Activated CD8-positive, alpha-beta T cell treated with anti-CD3 and anti-CD28 coated beads, Interleukin-2, amount 10 ng/mL, durations not matched to agents 7 days and 5 days (primary cell): ENCODE measurements at regions not wholly inside any gene's neighbourhood (a gene's known extent, or its start where the extent isn't known, plus 50 kb on each side); places are given as distances from the start of the nearest gene placed in this dataset.
"Not testable (repeated sequence)": the region's sequence is repeated elsewhere in the genome, so short reads cannot be mapped to it uniquely, and the experiment has no call there.

Experiments used
- ATAC-seq: fragments of 150-1000 bp; cut with Tn5 transposase; one replicate; pipeline ENCODE4 v1.10.0; 2021; ENCODE audit warnings: moderate library complexity
- CTCF ChIA-PET: fragments of 350-600 bp; sonication (Branson Sonifier 250); formaldehyde crosslinking; loops from one replicate; lab custom pipeline; 2021; ENCODE audit warnings: antibody characterized with exemption; lab: Charles Lee
- POLR2A ChIA-PET: fragments of 350-600 bp; sonication (Branson Sonifier 250); formaldehyde crosslinking; loops from one replicate; lab custom pipeline; 2021; ENCODE audit warnings: antibody characterized with exemption; lab: Charles Lee
- DNase-seq: peaks from one replicate; pipeline ENCODE4 v3.0.0-alpha.2; 2020
- H3K27ac Mint-ChIP-seq: one replicate; pipeline ENCODE4 v1.8.0; 2021; ENCODE audit warnings: mild to moderate bottlenecking, mixed read lengths
- H3K27me3 Mint-ChIP-seq: one replicate; pipeline ENCODE4 v1.8.0; 2021; ENCODE audit warnings: low read depth, mixed read lengths
- H3K36me3 Mint-ChIP-seq: one replicate; pipeline ENCODE4 v1.8.0; 2021; ENCODE audit warnings: low read depth, mixed read lengths
- H3K4me1 Mint-ChIP-seq: one replicate; pipeline ENCODE4 v1.8.0; 2021; ENCODE audit warnings: low read depth, mixed read lengths
- H3K4me3 Mint-ChIP-seq: one replicate; pipeline ENCODE4 v1.8.0; 2021; ENCODE audit warnings: mild to moderate bottlenecking, mixed read lengths
- H3K9me3 Mint-ChIP-seq: one replicate; pipeline ENCODE4 v1.8.0; 2022; ENCODE audit warnings: mixed read lengths; ENCODE audit not compliant: insufficient read depth

DNA sequence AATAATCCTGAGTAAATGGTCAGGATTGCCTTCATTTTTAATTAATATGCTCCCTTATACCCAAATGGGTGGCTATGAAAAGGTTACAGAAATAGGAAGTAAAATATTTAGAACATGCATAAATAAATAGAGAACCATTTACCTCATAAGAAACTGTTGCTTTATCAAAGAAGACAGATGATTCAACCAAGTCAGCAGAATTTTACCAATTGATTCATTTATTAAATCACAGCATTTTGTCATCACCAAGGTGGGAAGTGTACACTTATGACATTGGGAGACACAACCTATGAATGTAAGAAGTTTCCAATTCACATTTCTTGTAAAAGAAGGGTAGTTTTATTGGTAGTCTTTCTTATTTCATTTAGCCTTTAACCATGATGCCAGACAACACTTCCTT lies 870.3 kb upstream of the CHORDC1 start:
- no peak for DNase-seq
- no peak overlapping the region for H3K27ac Mint-ChIP-seq
- POLR2A ChIA-PET = no interaction called here
- H3K4me1 Mint-ChIP-seq = no peaks in the 10 kb centered on the region
- H3K36me3 Mint-ChIP-seq = no peaks in the 10 kb centered on the region
- H3K9me3 Mint-ChIP-seq = no peaks in the 10 kb centered on the region
- no peaks in the 10 kb centered on the region for H3K27me3 Mint-ChIP-seq
- no peak for ATAC-seq
- no peak overlapping the region for H3K4me3 Mint-ChIP-seq
- CTCF ChIA-PET = no interaction called here

DNA sequence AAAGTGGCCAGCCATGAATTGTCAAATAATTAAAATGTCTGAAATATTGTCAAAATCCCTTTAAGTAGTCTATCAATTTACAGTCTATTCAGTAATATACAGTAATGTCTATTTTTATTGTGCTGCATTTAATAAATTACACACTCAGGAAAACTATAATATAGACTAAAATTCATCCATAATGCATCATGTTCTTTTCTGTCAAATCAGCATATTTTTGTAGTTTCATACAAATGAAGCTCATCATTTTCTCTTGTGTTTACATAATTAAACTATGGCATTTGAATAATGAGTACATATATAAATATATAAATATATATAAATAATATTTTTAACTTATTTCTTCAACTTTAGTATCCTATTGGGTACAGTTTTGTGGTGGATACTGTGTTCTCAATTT lies 868.7 kb upstream of the CHORDC1 start:
- no peak overlapping the region for H3K4me3 Mint-ChIP-seq
- CTCF ChIA-PET = no interaction called here

DNA sequence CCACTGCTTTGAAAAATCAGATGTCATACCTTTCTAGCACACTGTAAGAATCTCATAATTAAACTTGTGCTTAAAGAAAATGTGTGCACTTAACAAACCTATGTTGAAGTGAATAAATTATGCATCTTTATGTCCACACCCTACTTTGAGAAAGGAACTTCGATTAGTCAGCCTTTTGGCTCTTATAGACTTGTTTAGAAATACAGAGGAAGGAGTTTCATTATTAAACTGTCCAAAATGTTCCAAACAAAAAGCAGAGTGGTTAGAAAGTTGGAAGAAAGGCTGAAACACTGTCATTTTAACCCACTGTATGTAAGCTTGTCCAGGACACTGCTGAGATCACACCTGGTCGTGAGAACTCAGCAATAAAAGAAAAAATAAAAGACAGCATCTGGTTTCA lies 863.2 kb upstream of the CHORDC1 start:
- no peak overlapping the region for H3K4me3 Mint-ChIP-seq
- ATAC-seq (no peak), DNase-seq (no peak)
- ChIA-PET CTCF (no interaction called here), POLR2A (no interaction called here)
- no peak overlapping the region for H3K27ac Mint-ChIP-seq
- H3K36me3 Mint-ChIP-seq = no peaks in the 10 kb centered on the region
- H3K4me1 Mint-ChIP-seq = no peaks in the 10 kb centered on the region
- H3K27me3 Mint-ChIP-seq = no peaks in the 10 kb centered on the region
- peaks cover 3% of the 10 kb centered on the region for H3K9me3 Mint-ChIP-seq

More for the DNA sequence above, 868.7 kb upstream of the CHORDC1 start:
- ATAC-seq (no peak), DNase-seq (no peak)
- POLR2A ChIA-PET = no interaction called here
- no peaks in the 10 kb centered on the region for H3K36me3 Mint-ChIP-seq
- no peaks in the 10 kb centered on the region for H3K4me1 Mint-ChIP-seq
- H3K9me3 Mint-ChIP-seq = no peaks in the 10 kb centered on the region
- no peaks in the 10 kb centered on the region for H3K27me3 Mint-ChIP-seq
- H3K27ac Mint-ChIP-seq = no peak overlapping the region

DNA sequence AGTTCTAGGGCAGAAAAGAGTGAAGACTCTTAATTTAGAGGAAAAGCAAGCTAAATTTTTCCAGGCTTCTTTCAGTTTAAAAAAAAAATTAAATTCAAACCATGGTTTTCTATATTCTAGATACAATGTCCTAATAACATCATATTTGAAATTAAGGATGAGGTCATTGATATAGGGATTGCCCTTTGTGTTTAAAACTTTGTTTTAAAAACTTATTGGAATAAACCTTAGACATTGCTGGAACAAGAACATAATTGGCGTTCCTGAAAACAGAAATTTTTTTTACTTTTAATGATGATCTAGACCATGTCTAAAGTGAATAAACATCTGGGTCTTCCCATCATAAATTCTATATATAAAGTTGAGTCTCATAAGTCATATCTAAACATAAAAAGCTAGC lies 859.4 kb upstream of the CHORDC1 start:
- ChIA-PET CTCF (no interaction called here), POLR2A (no interaction called here)
- H3K4me1 Mint-ChIP-seq = no peaks in the 10 kb centered on the region
- peaks cover 11% of the 10 kb centered on the region for H3K9me3 Mint-ChIP-seq
- H3K27me3 Mint-ChIP-seq = no peaks in the 10 kb centered on the region
- no peak overlapping the region for H3K4me3 Mint-ChIP-seq
- ATAC-seq (no peak), DNase-seq (no peak)
- H3K36me3 Mint-ChIP-seq = no peaks in the 10 kb centered on the region
- H3K27ac Mint-ChIP-seq = no peak overlapping the region

DNA sequence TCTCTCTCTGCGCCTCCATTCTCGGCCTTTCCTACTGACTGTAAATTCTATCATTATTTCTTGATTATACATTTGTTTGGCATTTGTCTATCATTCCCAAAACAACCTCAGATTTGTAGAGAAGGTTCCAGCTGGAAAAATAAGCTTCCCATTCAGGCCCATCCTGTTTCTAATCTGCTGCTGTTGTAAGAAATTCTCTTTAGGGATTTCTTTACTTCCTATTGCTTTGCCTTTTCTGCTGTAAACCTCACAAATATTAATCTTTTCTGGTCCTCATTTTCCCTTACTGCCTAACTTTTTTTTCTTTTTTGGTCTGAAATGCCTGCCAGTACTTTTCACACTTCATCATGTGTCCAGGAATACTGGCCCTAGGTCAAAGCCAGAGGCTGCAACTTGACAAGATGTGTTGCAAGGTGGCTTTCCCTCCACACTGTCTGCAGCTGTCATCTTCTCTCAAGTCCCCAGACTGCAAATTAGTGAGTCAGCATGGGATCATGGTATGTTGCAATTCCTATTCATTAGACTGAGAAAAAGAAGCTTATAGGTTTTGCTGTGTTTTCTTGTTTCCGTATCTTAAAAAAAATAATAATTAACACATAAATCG lies 858.7 kb upstream of the CHORDC1 start:
- POLR2A ChIA-PET = no interaction called here
- Mint-ChIP-seq H3K9me3 (peaks cover 11% of the 10 kb centered on the region), H3K4me3 (no peak overlapping the region), H3K27me3 (no peaks in the 10 kb centered on the region), H3K4me1 (no peaks in the 10 kb centered on the region), H3K36me3 (no peaks in the 10 kb centered on the region), H3K27ac (no peak overlapping the region)
- CTCF ChIA-PET = no interaction called here
- DNase-seq (no peak), ATAC-seq (no peak)

DNA sequence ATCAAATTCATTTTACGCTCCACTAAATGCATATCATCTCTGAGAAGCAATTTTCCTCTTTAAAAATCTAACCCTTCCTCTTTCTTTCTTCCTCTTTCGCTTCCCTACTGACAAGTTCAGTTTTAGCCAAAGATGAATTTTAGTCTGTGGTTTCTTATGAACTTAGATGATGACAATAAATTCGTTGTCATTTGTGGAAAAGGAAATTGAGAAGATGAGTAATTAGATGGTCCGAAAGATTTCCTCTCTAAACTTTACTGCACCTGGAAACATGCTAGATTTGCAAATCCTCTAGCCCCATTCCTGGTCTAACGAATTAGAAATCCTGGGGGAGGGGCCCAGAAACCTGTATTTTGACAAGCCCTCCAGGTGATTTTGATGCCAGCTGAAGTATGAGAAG lies 855.4 kb upstream of the CHORDC1 start:
- H3K4me3 Mint-ChIP-seq = no peak overlapping the region
- H3K4me1 Mint-ChIP-seq = no peaks in the 10 kb centered on the region
- no peaks in the 10 kb centered on the region for H3K36me3 Mint-ChIP-seq
- ATAC-seq (no peak), DNase-seq (no peak)
- no peak overlapping the region for H3K27ac Mint-ChIP-seq
- H3K27me3 Mint-ChIP-seq = no peaks in the 10 kb centered on the region
- peaks cover 17% of the 10 kb centered on the region for H3K9me3 Mint-ChIP-seq
- ChIA-PET CTCF (no interaction called here), POLR2A (no interaction called here)

- H3K27me3 Mint-ChIP-seq = no peaks in the 10 kb centered on the region
- no peaks in the 10 kb centered on the region for H3K36me3 Mint-ChIP-seq
- no peak overlapping the region for H3K4me3 Mint-ChIP-seq
- DNase-seq = no peak
- no peaks in the 10 kb centered on the region for H3K4me1 Mint-ChIP-seq
- POLR2A ChIA-PET = no interaction called here
- peaks cover 25% of the 10 kb centered on the region for H3K9me3 Mint-ChIP-seq
- ATAC-seq = no peak
- CTCF ChIA-PET = no interaction called here
- H3K27ac Mint-ChIP-seq = no peak overlapping the region
Measured at GRCh38 chr11:91075032-91075695, 852.3 kb upstream of the CHORDC1 start.

DNA sequence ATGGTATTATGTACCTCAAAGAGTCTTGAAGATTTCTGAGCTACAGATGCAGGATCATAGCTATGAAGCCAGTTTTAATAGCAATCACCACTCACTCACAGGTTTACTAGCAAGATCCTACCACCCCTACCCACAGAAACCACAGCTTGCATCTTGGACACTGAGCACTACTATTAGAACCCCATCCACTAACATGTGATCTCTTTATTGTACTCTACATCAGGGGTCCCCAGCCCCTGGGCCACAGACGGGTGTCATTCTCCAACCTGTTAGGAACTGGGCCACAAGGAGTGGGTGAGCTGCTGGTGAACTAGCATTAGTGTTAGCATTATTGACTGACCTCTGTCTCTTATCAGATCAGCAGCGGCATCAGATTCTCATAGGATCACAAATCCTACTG lies 844.8 kb upstream of the CHORDC1 start:
- Mint-ChIP-seq H3K4me1 (no peaks in the 10 kb centered on the region), H3K9me3 (peaks cover 16% of the 10 kb centered on the region), H3K36me3 (no peaks in the 10 kb centered on the region), H3K4me3 (no peak overlapping the region), H3K27me3 (no peaks in the 10 kb centered on the region), H3K27ac (no peak overlapping the region)
- ChIA-PET CTCF (no interaction called here), POLR2A (no interaction called here)
- no peak for ATAC-seq
- DNase-seq = no peak

GRCh38 chr11:91066456-91067047 lies 843.7 kb upstream of the CHORDC1 start:
- no peak for ATAC-seq
- H3K27ac Mint-ChIP-seq = no peak overlapping the region
- no peaks in the 10 kb centered on the region for H3K27me3 Mint-ChIP-seq
- DNase-seq = no peak
- H3K9me3 Mint-ChIP-seq = peaks cover 8% of the 10 kb centered on the region
- CTCF ChIA-PET = no interaction called here
- H3K4me3 Mint-ChIP-seq = no peak overlapping the region
- POLR2A ChIA-PET = no interaction called here
- no peaks in the 10 kb centered on the region for H3K4me1 Mint-ChIP-seq
- H3K36me3 Mint-ChIP-seq = no peaks in the 10 kb centered on the region

GRCh38 chr11:91063399-91063798 lies 840.5 kb upstream of the CHORDC1 start:
- H3K9me3 Mint-ChIP-seq = peaks cover 20% of the 10 kb centered on the region
- H3K27me3 Mint-ChIP-seq, ATAC-seq, H3K4me1 Mint-ChIP-seq, H3K36me3 Mint-ChIP-seq, H3K27ac Mint-ChIP-seq, H3K4me3 Mint-ChIP-seq, POLR2A ChIA-PET, DNase-seq, CTCF ChIA-PET: not testable (repeated sequence)

- DNase-seq (no peak), ATAC-seq (no peak)
- Mint-ChIP-seq H3K4me3 (no peak overlapping the region), H3K4me1 (no peaks in the 10 kb centered on the region), H3K9me3 (peaks cover 10% of the 10 kb centered on the region), H3K36me3 (no peaks in the 10 kb centered on the region), H3K27ac (no peak overlapping the region), H3K27me3 (no peaks in the 10 kb centered on the region)
- ChIA-PET POLR2A (no interaction called here), CTCF (no interaction called here)
Measured at GRCh38 chr11:91047882-91048281, 825.0 kb upstream of the CHORDC1 start.

GRCh38 chr11:91046261-91046660 lies 823.4 kb upstream of the CHORDC1 start:
- DNase-seq (no peak), ATAC-seq (no peak)
- POLR2A ChIA-PET = no interaction called here
- no peak overlapping the region for H3K27ac Mint-ChIP-seq
- CTCF ChIA-PET = no interaction called here
- no peaks in the 10 kb centered on the region for H3K27me3 Mint-ChIP-seq
- H3K4me3 Mint-ChIP-seq = no peak overlapping the region
- H3K4me1 Mint-ChIP-seq = no peaks in the 10 kb centered on the region
- peaks cover 10% of the 10 kb centered on the region for H3K9me3 Mint-ChIP-seq
- no peaks in the 10 kb centered on the region for H3K36me3 Mint-ChIP-seq
